Tibial nerve (tissue), 3 donors: ENCODE measurements at regions not wholly inside any gene's neighbourhood (a gene's known extent, or its start where the extent isn't known, plus 50 kb on each side); places are given as distances from the start of the nearest gene placed in this dataset.

Experiments used
- POLR2A ChIP-seq, 2 donors: fragments of 450-650 bp; IDR thresholded peaks; one replicate each; pipeline ENCODE4 v1.6.1; 2017; ENCODE audit warnings: antibody characterized with exemption in 2 of 2, mild to moderate bottlenecking in 2 of 2, moderate library complexity in 2 of 2
- TF ChIP-seq, protein P1 (sequence below), 5 experiments: fragments of 200-600 bp in 3 of 5; fragments of 450-650 bp in 2 of 5; sonication (generic) in 3 of 5; IDR thresholded peaks; one replicate each; pipeline ENCODE4 v1.5.1; 2016 to 2019; ENCODE audit warnings: antibody characterized with exemption in 5 of 5, mild to moderate bottlenecking in 3 of 5, moderate library complexity in 2 of 5

DNA sequence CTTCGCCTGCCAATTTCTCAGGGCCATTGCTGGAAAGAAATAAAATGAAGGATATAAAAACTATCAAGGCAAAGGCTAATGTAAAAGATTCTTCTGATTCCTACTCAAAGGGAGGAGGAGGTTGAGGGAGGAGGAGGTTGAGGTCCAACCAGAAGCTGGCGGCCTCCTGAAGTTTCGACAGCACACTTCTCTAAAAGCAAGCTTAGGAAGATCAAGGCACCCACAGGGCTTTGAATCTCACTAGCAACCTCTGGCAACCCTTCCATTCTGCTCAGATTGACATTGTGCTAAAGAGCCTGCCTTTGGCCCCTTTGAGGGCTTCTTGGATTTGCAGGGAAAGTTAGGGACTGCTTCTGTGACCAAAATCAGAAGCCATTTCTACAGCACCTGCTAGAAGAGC, 81.5 kb upstream of the TNRC6C start:
- TF ChIP-seq, protein P1, sequence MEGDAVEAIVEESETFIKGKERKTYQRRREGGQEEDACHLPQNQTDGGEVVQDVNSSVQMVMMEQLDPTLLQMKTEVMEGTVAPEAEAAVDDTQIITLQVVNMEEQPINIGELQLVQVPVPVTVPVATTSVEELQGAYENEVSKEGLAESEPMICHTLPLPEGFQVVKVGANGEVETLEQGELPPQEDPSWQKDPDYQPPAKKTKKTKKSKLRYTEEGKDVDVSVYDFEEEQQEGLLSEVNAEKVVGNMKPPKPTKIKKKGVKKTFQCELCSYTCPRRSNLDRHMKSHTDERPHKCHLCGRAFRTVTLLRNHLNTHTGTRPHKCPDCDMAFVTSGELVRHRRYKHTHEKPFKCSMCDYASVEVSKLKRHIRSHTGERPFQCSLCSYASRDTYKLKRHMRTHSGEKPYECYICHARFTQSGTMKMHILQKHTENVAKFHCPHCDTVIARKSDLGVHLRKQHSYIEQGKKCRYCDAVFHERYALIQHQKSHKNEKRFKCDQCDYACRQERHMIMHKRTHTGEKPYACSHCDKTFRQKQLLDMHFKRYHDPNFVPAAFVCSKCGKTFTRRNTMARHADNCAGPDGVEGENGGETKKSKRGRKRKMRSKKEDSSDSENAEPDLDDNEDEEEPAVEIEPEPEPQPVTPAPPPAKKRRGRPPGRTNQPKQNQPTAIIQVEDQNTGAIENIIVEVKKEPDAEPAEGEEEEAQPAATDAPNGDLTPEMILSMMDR (IDR thresholded peaks at IDR 0.05): no peak
- no peak for TF ChIP-seq POLR2A (IDR thresholded peaks at IDR 0.05)
